Heart right ventricle (tissue), 16 donors: ENCODE measurements at regions not wholly inside any gene's neighbourhood (a gene's known extent, or its start where the extent isn't known, plus 50 kb on each side); places are given as distances from the start of the nearest gene placed in this dataset.

Experiments
- ATAC-seq, 8 donors: fragments of 200-7000 bp; cut with Tn5 transposase; one replicate each; pipeline ENCODE4 v1.9.1; 2020; ENCODE audit warnings: mild to moderate bottlenecking in 8 of 8, moderate library complexity in 8 of 8, moderate number of reproducible peaks in 1 of 8
- DNase-seq, 2 donors: peaks; one replicate each; pipeline ENCODE4 v3.0.0-alpha.2; 2020
- H3K27ac ChIP-seq, 10 donors: fragments of 200-600 bp; sonication (generic) in 2 of 10; one replicate each; pipeline versions ENCODE4 v1.5.0 to v1.8.0; 2020 to 2022; ENCODE audit warnings: mild to moderate bottlenecking in 3 of 10
- H3K27me3 ChIP-seq, 7 donors: fragments of 200-600 bp; one replicate each; pipeline ENCODE4 v1.8.0; 2021 to 2022; ENCODE audit warnings: mild to moderate bottlenecking in 2 of 7
- H3K36me3 ChIP-seq, 9 donors: fragments of 200-600 bp; sonication (generic) in 1 of 9; one replicate each; pipeline versions ENCODE4 v1.5.0 to v1.8.0; 2020 to 2022; ENCODE audit warnings: mild to moderate bottlenecking in 2 of 9
- H3K4me1 ChIP-seq, 9 donors: fragments of 200-600 bp; sonication (generic) in 1 of 9; one replicate each; pipeline versions ENCODE4 v1.5.0 to v1.8.0; 2020 to 2022; ENCODE audit warnings: mild to moderate bottlenecking in 4 of 9
- H3K4me3 ChIP-seq, 10 donors: fragments of 200-600 bp; sonication (generic) in 2 of 10; one replicate each; pipeline versions ENCODE4 v1.5.0 to v1.8.0; 2020 to 2022; ENCODE audit warnings: mild to moderate bottlenecking in 7 of 10, moderate library complexity in 2 of 10
- H3K9me3 ChIP-seq, 11 donors: fragments of 200-600 bp in 10 of 11; sonication (generic) in 2 of 11; one replicate each; pipeline versions ENCODE4 v1.5.0 to v1.8.0; 2013 to 2022; ENCODE audit warnings: mild to moderate bottlenecking in 2 of 11, control low read depth in 1 of 11, moderate library complexity in 1 of 11
- WGBS, 2 donors: extraction: QIAGEN DNeasy Blood & Tissue Kit; methylation state at CpG; one replicate each; pipeline ENCODE4 v1.1.7; 2013; ENCODE audit warnings: inconsistent platforms in 1 of 2; 5-methylcytosine and 5-hydroxymethylcytosine counted together
- intact Hi-C, 10 donors: fragments of 100-400 bp; cut with DNase I; formaldehyde crosslinking; loops; one replicate each; pipeline versions ENCODE4 v1.11.1 to v1.14.2; 2022
- TF ChIP-seq, protein P1 (sequence below), 9 donors: fragments of 200-600 bp; sonication (generic) in 2 of 9; IDR thresholded peaks; one replicate each; pipeline versions ENCODE4 v1.5.0 to v1.8.0; 2021 to 2022; ENCODE audit warnings: antibody characterized with exemption in 9 of 9, mild to moderate bottlenecking in 5 of 9, moderate library complexity in 1 of 9
- donor health status: Arrhythmogenic right ventricular cardiomyopathy.
- donor health status: ischemic (EF 13 %, LVEDD 7.1; RV severe dilation, severe dysfunction).
- donor health status: healthy with polysubstance abuse.
- donor health status: DM: no; HTN: yes; CAD: no.
- donor health status: DM: no; HTN: no; CAD: no.
- donor health status: ischemic (EF 25% LVEDD 6.9; RV normal size, moderate dysfunction).
- donor health status: ischemic (EF 25% LVEDD 5.7; RV mildly dilated, moderate dysfunction).
- donor health status: healthy.
- donor health status: DM: yes; HTN: yes; CAD: no.
- donor health status: Ischemic cardiomyopathy.
- donor health status: ischemic (EF 35%, LVEDD 5.7; RV mildly dilated, moderate dysfunction).
- donor health status: nonischemic (EF 11% LVEDD 7.7; RV severe dilation, severe dysfunction).
- donor health status: DM: yes; HTN: yes; CAD: no.
- donor health status: PGD.
- donor health status: ischemic (EF 29% LVEDD 5.4; RV normal size, mild dysfunction).
- donor health status: nonischemic (EF 23%, LVEDD 6.1; RV moderate dilation, normal function).

DNA sequence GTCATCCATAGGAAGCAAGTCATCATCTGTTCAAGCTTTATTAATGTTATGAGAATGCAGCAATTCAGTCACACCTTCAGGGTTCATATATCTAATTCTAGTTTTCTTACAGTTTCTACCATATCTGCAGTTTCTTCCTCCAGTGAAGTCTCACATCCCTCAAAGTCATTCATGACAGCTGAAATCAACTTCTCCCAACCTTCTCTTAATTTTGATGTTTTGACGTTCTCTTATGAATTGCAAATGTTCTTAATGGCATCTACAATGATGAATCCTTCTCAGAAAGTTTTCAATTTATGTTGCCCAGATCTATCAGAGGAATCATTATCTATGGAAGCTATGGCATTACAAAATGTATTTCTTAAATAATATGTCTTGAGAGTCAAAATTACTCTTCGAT is 210.4 kb upstream of the ZBTB20 start:
- Histone ChIP-seq H3K27me3 (no peaks in the 10 kb centered on the region), H3K9me3 (peaks cover 0 to 18% (median 0%) of the 10 kb centered on the region in 11 donors), H3K36me3 (no peaks in the 10 kb centered on the region), H3K4me3 (no peak overlapping the region), H3K27ac (no peak overlapping the region), H3K4me1 (peaks cover 0 to 11% (median 3%) of the 10 kb centered on the region in 9 donors)
- 97% methylated on average over 2 of the region's 2 CpGs for WGBS, 2 donors
- DNase-seq (no peak), ATAC-seq (no peak)
- TF ChIP-seq, protein P1, sequence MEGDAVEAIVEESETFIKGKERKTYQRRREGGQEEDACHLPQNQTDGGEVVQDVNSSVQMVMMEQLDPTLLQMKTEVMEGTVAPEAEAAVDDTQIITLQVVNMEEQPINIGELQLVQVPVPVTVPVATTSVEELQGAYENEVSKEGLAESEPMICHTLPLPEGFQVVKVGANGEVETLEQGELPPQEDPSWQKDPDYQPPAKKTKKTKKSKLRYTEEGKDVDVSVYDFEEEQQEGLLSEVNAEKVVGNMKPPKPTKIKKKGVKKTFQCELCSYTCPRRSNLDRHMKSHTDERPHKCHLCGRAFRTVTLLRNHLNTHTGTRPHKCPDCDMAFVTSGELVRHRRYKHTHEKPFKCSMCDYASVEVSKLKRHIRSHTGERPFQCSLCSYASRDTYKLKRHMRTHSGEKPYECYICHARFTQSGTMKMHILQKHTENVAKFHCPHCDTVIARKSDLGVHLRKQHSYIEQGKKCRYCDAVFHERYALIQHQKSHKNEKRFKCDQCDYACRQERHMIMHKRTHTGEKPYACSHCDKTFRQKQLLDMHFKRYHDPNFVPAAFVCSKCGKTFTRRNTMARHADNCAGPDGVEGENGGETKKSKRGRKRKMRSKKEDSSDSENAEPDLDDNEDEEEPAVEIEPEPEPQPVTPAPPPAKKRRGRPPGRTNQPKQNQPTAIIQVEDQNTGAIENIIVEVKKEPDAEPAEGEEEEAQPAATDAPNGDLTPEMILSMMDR (IDR thresholded peaks at IDR 0.05) = no peak
- intact Hi-C loops = loop anchor here in 1 of 10 donors (10.0 kb wide), 1 partner anchor 133 kb away; no protein-coding TSS in a partner anchor

DNA sequence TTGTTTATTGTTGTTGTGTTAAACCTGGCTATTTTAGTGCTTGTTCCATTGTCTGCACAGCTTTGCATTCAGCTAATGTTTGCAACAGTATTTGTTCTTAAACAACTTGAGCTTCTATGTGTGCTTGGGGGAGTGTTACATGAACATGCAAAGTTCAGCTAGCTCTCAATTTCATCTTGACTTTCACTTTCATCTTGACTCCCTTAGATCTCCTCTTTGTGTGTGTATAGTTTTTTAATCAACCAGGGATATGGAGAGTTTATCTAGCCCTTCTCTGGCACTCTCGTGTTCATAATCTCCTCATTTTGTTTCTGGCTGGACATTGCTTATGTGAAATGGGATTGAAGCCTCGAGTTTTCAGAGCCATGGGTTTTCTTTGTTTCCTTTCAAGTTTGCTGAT is 212.4 kb upstream of the ZBTB20 start:
- Histone ChIP-seq H3K9me3 (peaks cover 0 to 7% (median 0%) of the 10 kb centered on the region in 11 donors), H3K27me3 (no peaks in the 10 kb centered on the region), H3K4me1 (peaks cover 0 to 11% (median 3%) of the 10 kb centered on the region in 9 donors), H3K4me3 (no peak overlapping the region), H3K36me3 (no peaks in the 10 kb centered on the region), H3K27ac (no peak overlapping the region)
- ATAC-seq = no peak
- intact Hi-C loops = loop anchor here in 1 of 10 donors (10.0 kb wide), 1 partner anchor 135 kb away; no protein-coding TSS in a partner anchor
- no peak for DNase-seq
- TF ChIP-seq, protein P1 (IDR thresholded peaks at IDR 0.05) = no peak
- WGBS, 2 donors = 27 to 37% methylated on average over 2 of the region's 2 CpGs

DNA sequence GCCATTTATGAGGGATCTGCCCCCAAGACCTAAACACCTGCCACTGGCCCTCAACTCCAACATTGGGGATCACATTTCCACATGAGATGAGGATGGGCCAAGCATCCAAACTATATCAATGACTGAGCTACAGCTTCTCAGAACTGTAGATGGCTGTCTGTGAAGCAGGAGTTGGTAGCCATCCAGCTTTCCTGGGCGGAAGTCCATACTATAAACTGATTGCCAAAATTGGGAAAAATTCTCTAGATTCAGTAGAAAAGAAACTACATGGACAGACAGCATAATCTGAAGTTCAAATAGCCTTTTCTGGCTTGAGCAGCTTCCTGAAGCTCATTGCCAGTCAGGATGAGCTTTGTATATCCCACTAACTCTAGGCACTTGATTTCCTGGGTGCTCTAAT is 214.7 kb upstream of the ZBTB20 start:
- no peaks in the 10 kb centered on the region for H3K27me3 ChIP-seq
- no peak overlapping the region for H3K4me3 ChIP-seq
- ATAC-seq (no peak), DNase-seq (no peak)
- no peak overlapping the region for H3K27ac ChIP-seq
- H3K36me3 ChIP-seq = no peaks in the 10 kb centered on the region
- peaks cover 0 to 4% (median 0%) of the 10 kb centered on the region in 11 donors for H3K9me3 ChIP-seq
- peaks cover 0 to 11% (median 3%) of the 10 kb centered on the region in 9 donors for H3K4me1 ChIP-seq
- intact Hi-C loops = no loop called here
- 67 to 75% methylated on average over 1 of the region's 1 CpG for WGBS, 2 donors
- TF ChIP-seq, protein P1 (IDR thresholded peaks at IDR 0.05) = no peak

DNA sequence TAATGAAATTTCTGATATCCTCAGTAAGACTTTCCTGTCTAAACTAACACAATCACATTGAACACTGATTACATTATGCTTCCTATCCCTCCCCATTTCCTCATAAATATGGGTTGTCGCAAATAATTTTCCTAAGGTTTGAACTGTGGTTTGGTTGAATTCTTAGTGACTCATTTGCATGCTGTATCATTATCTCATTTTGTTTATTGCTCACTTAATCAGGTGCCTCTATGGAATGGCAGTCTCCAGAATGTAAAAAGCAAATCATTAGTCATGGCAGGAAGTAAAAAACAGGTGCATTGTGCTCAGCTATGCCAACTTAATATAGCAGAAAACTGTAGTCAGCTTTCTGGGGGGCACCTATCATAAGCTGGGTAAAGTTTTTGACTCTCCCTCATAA is 216.0 kb upstream of the ZBTB20 start:
- intact Hi-C loops = no loop called here
- Histone ChIP-seq H3K4me3 (no peak overlapping the region), H3K27me3 (no peaks in the 10 kb centered on the region), H3K27ac (no peak overlapping the region), H3K4me1 (peaks cover 0 to 11% (median 3%) of the 10 kb centered on the region in 9 donors), H3K36me3 (no peaks in the 10 kb centered on the region), H3K9me3 (peaks cover 0 to 4% (median 0%) of the 10 kb centered on the region in 11 donors)
- TF ChIP-seq, protein P1 (IDR thresholded peaks at IDR 0.05) = no peak
- WGBS, 2 donors = 90 to 92% methylated on average over 1 of the region's 1 CpG
- no peak for ATAC-seq
- DNase-seq = no peak
